DND-41 (cell line): ENCODE measurements at regions not wholly inside any gene's neighbourhood (a gene's known extent, or its start where the extent isn't known, plus 50 kb on each side); places are given as distances from the start of the nearest gene placed in this dataset.

Source experiments
- CTCF ChIP-seq: IDR thresholded peaks from 2 replicates; pipeline ENCODE4 v1.5.1; 2012; ENCODE audit warnings: borderline replicate concordance, low read length, moderate library complexity, mild to moderate bottlenecking; ENCODE audit not compliant: poor library complexity, severe bottlenecking; ENCODE audit errors: extremely low read depth
- EZH2 ChIP-seq: IDR thresholded peaks from 3 replicates; pipeline ENCODE4 v1.6.1; 2012; ENCODE audit warnings: borderline replicate concordance, low read depth, mild to moderate bottlenecking, moderate library complexity, low read length, inconsistent platforms; ENCODE audit not compliant: severe bottlenecking

- TF ChIP-seq CTCF (no peak), EZH2 (no peak)
Measured at GRCh38 chr3:90253131-90253530, 1145.7 kb downstream of the EPHA3 start.
